HS-5 (cell line): ENCODE measurements at regions not wholly inside any gene's neighbourhood (a gene's known extent, or its start where the extent isn't known, plus 50 kb on each side); places are given as distances from the start of the nearest gene placed in this dataset.
A peak's percentile ranks its signal among the peaks of the same experiment; 100 is the strongest.

Source experiments
- DNase-seq: peaks from one replicate; pipeline ENCODE4 v3.0.0-alpha.2; 2012; ENCODE audit warnings: low read depth

GRCh38 chr1:38718031-38718430, 141.5 kb downstream of the RRAGC start:
- DNase-seq, result no peak

- DNase-seq, result no peak
Observed at GRCh38 chr1:38716229-38716628, 143.3 kb downstream of the RRAGC start.

DNA sequence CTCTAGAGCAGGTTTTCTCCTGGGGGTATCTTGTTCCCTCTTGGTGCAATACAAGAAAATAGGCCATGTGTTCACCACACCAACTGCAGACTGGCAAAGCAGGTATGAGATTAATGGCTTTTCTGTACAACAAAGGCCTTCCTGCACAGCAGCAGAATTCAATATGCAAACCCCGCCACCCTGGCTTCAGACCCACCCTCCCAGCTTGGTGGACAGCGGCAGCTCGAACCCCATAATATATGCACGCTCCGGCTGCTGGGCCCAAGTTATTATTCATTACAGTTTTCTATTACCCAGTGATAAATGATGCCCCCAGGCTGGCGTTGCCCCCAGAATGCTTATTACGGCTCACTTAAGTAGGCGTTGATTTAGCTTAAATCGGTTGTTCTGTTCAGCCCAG, 144.2 kb downstream of the RRAGC start:
- DNase-seq, result no peak

DNA sequence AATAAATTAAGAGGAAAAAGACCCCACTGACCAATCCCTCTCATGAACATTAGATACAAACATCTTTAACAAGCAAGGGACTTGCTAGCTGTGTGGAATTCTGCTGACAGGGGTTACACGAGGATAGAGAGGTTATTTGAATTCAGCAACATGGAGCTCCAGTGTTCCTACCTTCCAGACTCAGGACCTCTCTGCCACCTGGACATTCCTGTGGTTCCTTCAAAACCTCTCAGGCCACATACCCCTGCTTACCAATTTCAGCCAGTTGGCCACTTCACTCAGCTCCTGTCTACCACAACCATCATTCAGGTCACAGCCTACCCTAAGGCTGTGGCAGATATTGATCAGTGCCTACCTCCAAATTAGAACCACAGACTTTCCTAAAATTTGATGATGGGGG, 147.5 kb downstream of the RRAGC start:
- DNase-seq, result no peak

DNA sequence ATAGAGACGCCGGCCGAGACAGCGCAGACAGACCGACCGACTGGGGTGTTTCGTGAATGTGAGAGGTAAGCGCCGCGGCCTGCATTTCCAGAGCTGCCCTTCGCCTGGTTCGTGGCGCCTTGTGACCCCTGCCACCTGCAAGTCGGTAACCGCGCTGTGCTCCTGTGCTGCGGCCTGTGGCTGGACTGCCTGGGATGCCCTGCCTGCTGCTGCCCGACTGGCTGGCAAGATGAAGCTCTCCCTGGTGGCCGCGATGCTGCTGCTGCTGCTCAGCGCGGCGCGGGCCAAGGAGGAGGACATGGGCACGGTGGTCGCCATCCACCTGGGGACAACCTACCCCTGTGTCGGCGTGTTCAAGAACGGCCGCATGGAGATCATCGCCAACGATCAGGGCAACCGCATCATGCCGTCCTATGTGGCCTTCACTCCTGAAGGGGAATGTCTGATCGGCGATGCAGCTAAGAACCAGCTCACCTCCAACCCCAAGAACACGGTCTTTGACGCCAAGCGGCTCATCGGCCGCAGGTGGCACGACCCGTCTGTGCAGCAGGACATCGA, 150.8 kb downstream of the RRAGC start:
- DNase-seq, result no peak

- DNase-seq, result no peak
Observed at GRCh38 chr1:38701088-38701487, 158.5 kb downstream of the RRAGC start.

- DNase-seq, result no peak
Observed at GRCh38 chr1:38700077-38700470, 159.5 kb downstream of the RRAGC start.

GRCh38 chr1:38699330-38700076, 160.1 kb downstream of the RRAGC start:
- DNase-seq, result no peak

- DNase-seq, result no peak
Observed at GRCh38 chr1:38697387-38697786, 162.2 kb downstream of the RRAGC start.

DNA sequence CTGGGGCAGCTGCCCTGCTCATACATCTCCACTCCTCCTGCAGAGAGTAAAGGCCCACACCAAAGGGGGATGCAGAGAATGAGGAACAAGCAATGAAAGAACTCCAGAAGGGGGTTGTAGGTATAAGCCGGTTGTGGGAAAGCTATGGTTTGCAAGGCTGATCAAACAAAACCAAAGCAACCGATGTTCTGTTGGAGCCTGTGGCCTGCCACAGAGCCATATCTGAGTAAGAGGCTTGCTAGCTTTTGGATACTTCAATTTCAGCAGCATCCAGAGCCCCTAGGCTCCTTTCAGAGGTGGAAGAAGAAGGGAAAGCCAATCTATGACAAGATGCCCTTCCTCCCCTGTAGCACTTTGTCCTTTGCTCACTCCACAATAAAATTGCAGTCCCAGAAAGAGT, 163.2 kb downstream of the RRAGC start:
- DNase-seq, result no peak

DNA sequence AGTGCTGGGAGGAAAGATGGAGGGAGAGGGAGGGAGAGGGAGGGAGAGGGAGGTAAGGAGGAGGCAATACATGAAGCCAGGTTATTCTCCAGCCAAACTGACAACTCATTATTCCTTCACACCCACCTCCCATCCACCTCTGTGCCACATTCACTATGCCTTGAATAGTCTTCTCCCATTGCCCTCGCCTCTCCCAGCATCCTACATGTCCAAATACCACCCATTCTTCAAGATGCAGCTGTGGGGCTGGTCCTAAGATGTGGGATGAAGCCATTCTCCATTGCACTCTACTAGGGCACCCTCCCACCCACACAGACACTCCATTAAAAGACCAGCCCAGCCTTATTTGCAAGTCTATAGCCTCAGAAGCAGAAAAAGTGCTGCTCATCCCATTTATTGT, 165.8 kb downstream of the RRAGC start:
- no peak for DNase-seq

DNA sequence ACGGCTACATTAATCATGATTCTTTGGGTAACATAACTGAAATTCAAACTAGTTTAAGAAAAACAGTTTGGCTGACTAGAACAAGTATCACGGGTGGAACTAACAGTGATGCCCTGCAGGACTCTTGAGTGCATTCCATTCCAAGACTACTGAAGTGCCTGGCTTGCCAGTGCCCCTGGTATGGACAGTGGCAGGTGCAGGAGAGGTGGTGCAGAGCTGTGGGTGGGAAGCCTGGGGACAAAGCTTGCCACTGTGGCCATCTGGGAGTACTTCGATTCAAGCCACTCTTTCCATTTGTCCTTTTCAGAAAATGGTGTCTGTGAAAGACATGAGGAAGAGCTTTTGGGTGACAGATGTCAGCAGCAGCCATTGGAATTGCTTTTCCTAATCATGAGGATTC, 166.5 kb downstream of the RRAGC start:
- no peak for DNase-seq

DNA sequence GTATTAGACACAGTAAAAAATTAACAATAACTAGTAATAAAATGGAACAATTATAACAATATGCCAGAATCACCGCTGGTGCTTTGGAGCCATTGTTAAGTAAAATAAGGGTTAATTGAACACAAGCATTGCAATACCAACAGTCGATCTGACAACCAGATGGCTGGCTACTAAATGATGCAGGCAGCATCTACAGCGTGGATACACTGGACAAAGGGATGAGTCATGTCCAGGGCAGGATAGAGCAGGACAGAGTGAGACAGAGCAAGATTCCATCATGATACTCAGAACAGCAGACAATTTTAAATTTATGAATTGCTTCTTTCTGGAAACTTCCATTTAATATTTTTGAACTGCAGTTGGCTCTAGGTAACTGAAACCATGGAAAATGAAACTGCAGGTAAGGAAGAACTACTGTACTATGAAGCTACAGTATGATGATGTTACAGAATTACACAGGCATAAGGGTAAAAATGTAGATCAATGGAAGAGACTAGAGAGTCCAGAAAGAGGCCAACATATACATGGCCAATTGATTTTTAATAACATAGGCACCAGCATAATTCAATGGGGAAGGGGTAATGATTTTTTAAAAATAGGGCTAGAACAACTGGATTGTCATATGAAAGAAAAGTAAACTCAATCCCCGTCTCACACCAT, 168.7 kb downstream of the RRAGC start:
- no peak for DNase-seq

GRCh38 chr1:38686927-38687255, 172.7 kb downstream of the RRAGC start:
- no peak for DNase-seq

DNA sequence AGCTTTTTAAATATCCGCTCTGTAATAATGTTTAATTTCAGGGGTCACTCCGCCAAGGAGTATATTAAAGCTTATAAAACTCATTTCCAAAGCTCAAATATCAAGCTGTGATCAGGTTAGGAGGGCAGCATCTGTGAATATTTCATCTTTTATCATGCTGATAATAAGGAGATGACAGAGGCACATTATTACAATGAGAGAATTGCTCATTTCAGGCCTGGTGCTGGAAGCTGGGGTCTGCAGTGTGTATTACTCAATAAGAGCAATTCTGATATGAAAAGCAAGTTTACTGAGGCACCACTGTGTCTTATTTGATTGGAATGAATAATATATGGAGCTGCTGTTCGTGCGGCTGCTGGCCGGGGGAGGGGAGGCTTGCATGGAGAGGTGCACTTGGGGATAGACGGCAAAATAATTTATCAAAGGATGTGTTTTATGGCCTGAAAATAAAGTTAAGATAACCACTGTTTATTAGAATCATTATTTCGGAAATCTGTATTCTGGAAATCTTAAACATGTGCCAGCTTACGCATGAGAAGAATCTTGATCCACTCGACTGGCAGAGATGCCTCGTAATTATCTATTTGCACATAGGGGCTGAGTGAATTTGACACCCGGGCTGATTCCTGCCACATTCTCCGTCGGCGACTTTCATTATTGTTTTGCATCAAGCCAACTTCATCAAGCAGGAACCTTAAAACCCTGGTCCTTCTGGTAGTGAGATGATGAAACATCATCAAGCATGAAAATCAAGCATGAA, 173.2 kb downstream of the RRAGC start:
- no peak for DNase-seq

DNA sequence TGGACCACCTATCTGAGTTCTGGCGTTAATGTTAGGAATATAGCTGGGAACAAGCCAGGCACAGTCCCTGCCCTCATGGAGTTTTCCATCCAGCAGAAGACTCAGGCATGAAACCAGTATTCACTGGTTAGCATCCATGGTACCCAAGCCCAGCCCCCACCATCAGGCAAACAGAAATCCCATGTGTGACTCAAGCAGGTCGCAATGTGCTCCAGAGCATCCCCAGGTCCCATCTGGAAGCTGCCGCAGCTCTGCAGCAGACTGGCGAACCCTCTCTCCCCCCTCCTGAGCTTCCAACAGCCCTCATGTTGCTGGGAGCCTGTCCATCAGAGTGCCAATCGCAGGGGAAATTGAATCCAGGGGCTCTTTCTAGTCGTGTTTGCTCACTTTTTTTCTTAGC, 174.2 kb downstream of the RRAGC start:
- DNase-seq, result no peak

GRCh38 chr1:38680801-38681510, 178.6 kb downstream of the RRAGC start:
- peak; percentile 2 for DNase-seq

DNA sequence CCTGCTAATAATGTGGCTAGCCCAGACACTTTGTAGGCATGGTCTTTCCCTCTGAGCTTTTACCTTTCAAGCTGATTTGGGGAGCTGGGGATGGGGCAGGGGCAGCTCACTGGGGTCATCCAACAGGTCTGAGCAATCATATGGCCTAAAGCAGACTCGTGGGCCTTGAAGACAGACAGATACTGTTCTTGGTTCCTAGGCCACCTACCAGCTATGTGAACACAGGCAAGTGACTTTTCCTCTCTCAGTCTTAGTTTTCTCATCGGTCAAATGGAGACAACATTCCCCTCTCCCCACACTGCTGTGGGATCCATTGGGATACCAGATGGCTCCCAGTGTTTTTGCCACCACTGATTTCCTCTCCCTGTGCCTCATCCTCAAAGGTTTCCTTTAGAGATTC, 181.8 kb downstream of the RRAGC start:
- DNase-seq, result no peak

DNA sequence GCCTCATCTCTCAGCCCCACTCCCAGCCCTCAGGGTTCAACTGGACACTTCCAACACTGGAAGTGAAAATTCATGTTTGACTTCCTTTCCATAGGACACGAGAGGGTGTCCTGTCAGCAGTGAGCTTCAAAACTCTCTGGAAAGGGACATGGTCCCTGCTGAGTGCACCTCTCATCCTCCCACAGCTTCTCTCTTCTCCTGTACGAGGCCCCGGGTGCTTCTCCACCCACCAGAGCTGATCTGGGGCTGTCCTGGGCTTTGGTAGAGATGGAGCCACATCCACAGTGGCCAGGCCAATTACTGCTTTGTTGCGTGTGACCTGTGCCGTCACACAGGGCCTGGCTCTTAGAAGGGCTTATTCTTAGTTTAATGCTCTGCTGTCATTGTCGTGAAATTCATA, 182.3 kb downstream of the RRAGC start:
- DNase-seq, result no peak

- DNase-seq, result no peak
Observed at GRCh38 chr1:38672692-38673091, 186.9 kb downstream of the RRAGC start.

GRCh38 chr1:38671221-38671620, 188.4 kb downstream of the RRAGC start:
- DNase-seq, result no peak

DNA sequence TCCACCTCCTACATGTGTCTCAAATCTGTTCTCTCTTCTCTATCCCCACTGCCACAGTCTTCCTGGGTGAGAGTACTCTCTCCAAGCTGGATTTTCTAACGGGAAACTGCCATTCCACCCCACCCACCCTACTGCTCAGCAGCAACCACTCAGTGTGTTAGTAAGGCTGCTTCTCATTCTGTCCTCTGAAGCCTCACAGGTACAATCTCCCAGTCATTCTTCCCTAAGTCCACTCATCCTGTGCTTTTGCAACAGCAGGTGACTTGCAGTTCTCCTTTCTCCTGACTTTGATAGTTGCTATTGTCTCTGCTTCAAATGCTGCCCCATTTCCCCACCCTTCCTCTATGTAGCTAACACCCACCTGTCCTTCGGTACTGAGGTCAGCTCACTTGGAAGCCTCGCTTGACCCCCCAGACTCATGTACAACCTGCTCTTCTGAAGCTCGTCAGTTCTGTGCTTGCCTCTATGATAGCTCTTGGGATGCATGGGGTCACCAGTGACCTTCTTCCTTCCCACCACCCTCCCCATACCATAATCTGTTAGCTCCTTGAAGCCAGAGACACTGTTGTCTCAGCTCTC, 188.9 kb downstream of the RRAGC start:
- DNase-seq, result no peak
